GM12878 (cell line): ENCODE measurements at regions not wholly inside any gene's neighbourhood (a gene's known extent, or its start where the extent isn't known, plus 50 kb on each side); places are given as distances from the start of the nearest gene placed in this dataset.

Experiments used
- BCL3 ChIP-seq: IDR thresholded peaks from 2 replicates; pipeline ENCODE4 v1.6.1; 2011; ENCODE audit warnings: borderline replicate concordance, low read depth, mild to moderate bottlenecking, moderate library complexity, low read length; ENCODE audit not compliant: insufficient read depth, poor library complexity, severe bottlenecking
- CBFB ChIP-seq: IDR thresholded peaks from 2 replicates; pipeline ENCODE4 v1.6.1; 2016; ENCODE audit warnings: antibody characterized with exemption, low read depth
- CEBPZ ChIP-seq: fragments of 150-350 bp; IDR thresholded peaks from 2 replicates; pipeline ENCODE4 v1.6.1; 2016; ENCODE audit warnings: low read depth, low read length
- CTCF ChIP-seq, 3 experiments: IDR thresholded peaks in 2 of 3; conservative IDR thresholded peaks in 1 of 3; 2 replicates each; pipeline ENCODE4 v1.5.1; 2011; ENCODE audit warnings: low read depth in 3 of 3, low read length in 3 of 3, mild to moderate bottlenecking in 3 of 3, control low read depth in 2 of 3, moderate library complexity in 2 of 3, inconsistent platforms in 1 of 3, mixed read lengths in 1 of 3; ENCODE audit not compliant: control insufficient read depth in 2 of 3, insufficient read depth in 1 of 3; ENCODE audit errors: extremely low read depth in 1 of 3
- E2F4 ChIP-seq: IDR thresholded peaks from 2 replicates; pipeline ENCODE4 v1.6.1; 2012; ENCODE audit warnings: low read depth, low read length, improper control_type of control experiment
- EP300 ChIP-seq, 2 experiments: fragments of 150-350 bp in 1 of 2; IDR thresholded peaks; 2 replicates each; pipeline ENCODE4 v1.6.1; 2011 to 2012; ENCODE audit warnings: low read depth in 2 of 2, low read length in 2 of 2, borderline replicate concordance in 1 of 2, improper control_type of control experiment in 1 of 2, inconsistent platforms in 1 of 2; ENCODE audit not compliant: control insufficient read depth in 1 of 2
- MTA2 ChIP-seq: fragments of 450-650 bp; IDR thresholded peaks from 2 replicates; pipeline ENCODE4 v1.6.1; 2016; ENCODE audit warnings: low read depth, mild to moderate bottlenecking, moderate library complexity
- MXI1 ChIP-seq: fragments of 150-350 bp; IDR thresholded peaks from 2 replicates; pipeline ENCODE4 v1.6.1; 2011; ENCODE audit warnings: low read depth, mild to moderate bottlenecking, inconsistent platforms, low read length, improper control_type of control experiment
- POLR2AphosphoS2 ChIP-seq: IDR thresholded peaks from 2 replicates; pipeline ENCODE4 v1.6.1; 2011; ENCODE audit warnings: low read depth, mild to moderate bottlenecking, low read length, improper control_type of control experiment, moderate library complexity
- USF2 ChIP-seq: IDR thresholded peaks from 2 replicates; pipeline ENCODE4 v1.6.1; 2011; ENCODE audit warnings: low read depth, low read length, improper control_type of control experiment, borderline replicate concordance

GRCh38 chr2:119088416-119088815 lies 70.1 kb downstream of the C1QL2 start (continued):
- TF ChIP-seq BCL3 (no peak), USF2 (no peak), CEBPZ (no peak), E2F4 (no peak), EP300 (IDR thresholded peaks at IDR 0.05; ENCODE audit: borderline replicate concordance in 1 of 2, control insufficient read depth in 1 of 2, low read depth in 2 of 2, low read length in 2 of 2) (no peak), CBFB (no peak), CTCF (IDR thresholded peaks at IDR 0.05 in 2 of 3, conservative IDR thresholded peaks at IDR 0.05 in 1 of 3; ENCODE audit: control insufficient read depth in 2 of 3, extremely low read depth in 1 of 3, insufficient read depth in 1 of 3, low read depth in 3 of 3, low read length in 3 of 3) (no peak), MTA2 (no peak), MXI1 (no peak), POLR2AphosphoS2 (no peak)
